ENCODE measurements at regions not wholly inside any gene's neighbourhood (a gene's known extent, or its start where the extent isn't known, plus 50 kb on each side); places are given as distances from the start of the nearest gene placed in this dataset.

- TF ChIP-seq GATA1 (IDR thresholded peaks at IDR 0.05; ENCODE audit: low read depth, low read length) (no peak), POLR2A (IDR thresholded peaks at IDR 0.05; ENCODE audit: low read length) (no peak)
- no peak for DNase-seq
These were observed 123.3 kb upstream of the B3GAT1 start for GRCh38 chr11:134535029-134536025.

- no peak for DNase-seq
- TF ChIP-seq POLR2A (IDR thresholded peaks at IDR 0.05; ENCODE audit: low read length) = no peak
These were observed 121.5 kb upstream of the B3GAT1 start for GRCh38 chr11:134533511-134533910.

GRCh38 chr11:134532921-134533421 lies 120.9 kb upstream of the B3GAT1 start:
- DNase-seq = no peak
- no peak for TF ChIP-seq GATA1 (IDR thresholded peaks at IDR 0.05; ENCODE audit: low read depth, low read length)
- TF ChIP-seq POLR2A (IDR thresholded peaks at IDR 0.05; ENCODE audit: low read length) = no peak

GRCh38 chr11:134532131-134532920 lies 120.3 kb upstream of the B3GAT1 start:
- DNase-seq = no peak
- TF ChIP-seq GATA1 (IDR thresholded peaks at IDR 0.05; ENCODE audit: low read depth, low read length) (no peak), POLR2A (IDR thresholded peaks at IDR 0.05; ENCODE audit: low read length) (no peak)

- no peak for DNase-seq
- TF ChIP-seq POLR2A (IDR thresholded peaks at IDR 0.05; ENCODE audit: low read length) (no peak), GATA1 (IDR thresholded peaks at IDR 0.05; ENCODE audit: low read depth, low read length) (no peak)
These were observed 119.5 kb upstream of the B3GAT1 start for GRCh38 chr11:134531327-134532130.

- DNase-seq = no peak
These were observed 118.7 kb upstream of the B3GAT1 start for GRCh38 chr11:134530636-134531326.

GRCh38 chr11:134529212-134530096 lies 117.4 kb upstream of the B3GAT1 start:
- no peak for DNase-seq
- no peak for TF ChIP-seq GATA1 (IDR thresholded peaks at IDR 0.05; ENCODE audit: low read depth, low read length)
- TF ChIP-seq POLR2A (IDR thresholded peaks at IDR 0.05; ENCODE audit: low read length) = no peak

More at GRCh38 chr11:134530636-134531326, 118.7 kb upstream of the B3GAT1 start:
- TF ChIP-seq POLR2A (IDR thresholded peaks at IDR 0.05; ENCODE audit: low read length) (no peak), GATA1 (IDR thresholded peaks at IDR 0.05; ENCODE audit: low read depth, low read length) (no peak)

- TF ChIP-seq GATA1 (IDR thresholded peaks at IDR 0.05; ENCODE audit: low read depth, low read length) (no peak), POLR2A (IDR thresholded peaks at IDR 0.05; ENCODE audit: low read length) (no peak)
- no peak for DNase-seq
These were observed 116.4 kb upstream of the B3GAT1 start for GRCh38 chr11:134528453-134528852.

- no peak for DNase-seq
These were observed 115.6 kb upstream of the B3GAT1 start for GRCh38 chr11:134527382-134528243.

GRCh38 chr11:134524896-134525845 lies 113.1 kb upstream of the B3GAT1 start:
- no peak for DNase-seq
- no peak for TF ChIP-seq GATA1 (IDR thresholded peaks at IDR 0.05; ENCODE audit: low read depth, low read length)
- TF ChIP-seq POLR2A (IDR thresholded peaks at IDR 0.05; ENCODE audit: low read length) = no peak

More at GRCh38 chr11:134527382-134528243, 115.6 kb upstream of the B3GAT1 start:
- no peak for TF ChIP-seq POLR2A (IDR thresholded peaks at IDR 0.05; ENCODE audit: low read length)
- TF ChIP-seq GATA1 (IDR thresholded peaks at IDR 0.05; ENCODE audit: low read depth, low read length) = no peak
